Fibroblast of villous mesenchyme (primary cell): ENCODE measurements at regions not wholly inside any gene's neighbourhood (a gene's known extent, or its start where the extent isn't known, plus 50 kb on each side); places are given as distances from the start of the nearest gene placed in this dataset.

Experiments
- DNase-seq: peaks from one replicate; pipeline ENCODE4 v3.0.0-alpha.2; 2010; ENCODE audit warnings: low read depth
- H3K4me3 ChIP-seq: 2 replicates; pipeline ENCODE4 v1.5.1; 2011; ENCODE audit warnings: low read depth, mild to moderate bottlenecking, low read length
- CTCF ChIP-seq: IDR thresholded peaks from 2 replicates; pipeline ENCODE4 v1.5.1; 2012; ENCODE audit warnings: low read depth, mild to moderate bottlenecking, low read length; ENCODE audit not compliant: insufficient read depth

- H3K4me3 ChIP-seq = no peak overlapping the region
- DNase-seq = no peak
- TF ChIP-seq CTCF = no peak
These were observed 470.7 kb downstream of the LPIN1 start for GRCh38 chr2:12217175-12217574.

- TF ChIP-seq CTCF = no peak
- DNase-seq = no peak
- no peak overlapping the region for H3K4me3 ChIP-seq
These were observed 473.3 kb downstream of the LPIN1 start for GRCh38 chr2:12219761-12220160.

- TF ChIP-seq CTCF = no peak
- no peak overlapping the region for H3K4me3 ChIP-seq
- DNase-seq = no peak
These were observed 475.2 kb downstream of the LPIN1 start for GRCh38 chr2:12221584-12221983.

- no peak overlapping the region for H3K4me3 ChIP-seq
- no peak for TF ChIP-seq CTCF
- no peak for DNase-seq
These were observed 476.1 kb downstream of the LPIN1 start for GRCh38 chr2:12222554-12222953.

GRCh38 chr2:12223732-12224131 is 477.3 kb downstream of the LPIN1 start:
- no peak for DNase-seq
- no peak for TF ChIP-seq CTCF
- no peak overlapping the region for H3K4me3 ChIP-seq

- no peak for DNase-seq
- no peak for TF ChIP-seq CTCF
- H3K4me3 ChIP-seq = no peak overlapping the region
These were observed 480.2 kb downstream of the LPIN1 start for GRCh38 chr2:12226653-12227052.

- TF ChIP-seq CTCF = no peak
- peak; percentile 27 for DNase-seq
These were observed 481.6 kb downstream of the LPIN1 start for GRCh38 chr2:12227941-12228608.

More at GRCh38 chr2:12227941-12228608, 481.6 kb downstream of the LPIN1 start:
- H3K4me3 ChIP-seq = no peak overlapping the region
